ENCODE measurements at regions not wholly inside any gene's neighbourhood (a gene's known extent, or its start where the extent isn't known, plus 50 kb on each side); places are given as distances from the start of the nearest gene placed in this dataset.

- Histone ChIP-seq H3K36me3 (ENCODE audit: control insufficient read depth in 4 of 4, insufficient read depth in 3 of 4, low read depth in 1 of 4, low read length in 3 of 4) (no peaks in the 10 kb centered on the region), H3K4me3 (ENCODE audit: low read depth in 1 of 3, low read length in 3 of 3) (no peak overlapping the region), H3K4me1 (ENCODE audit: control insufficient read depth in 4 of 4, insufficient read depth in 4 of 4, low read length in 3 of 4) (no peaks in the 10 kb centered on the region), H3K27ac (ENCODE audit: low read depth in 1 of 2, low read length in 2 of 2) (no peak overlapping the region), H3K9ac (ENCODE audit: low read depth in 1 of 2, low read length in 2 of 2) (no peak overlapping the region), H3K27me3 (ENCODE audit: control insufficient read depth in 4 of 4, insufficient read depth in 4 of 4, low read length in 3 of 4) (no peaks in the 10 kb centered on the region), H3K9me3 (ENCODE audit: control insufficient read depth in 4 of 4, low read length in 3 of 4) (no peaks in the 10 kb centered on the region)
- TF ChIP-seq EGR1 (IDR thresholded peaks at IDR 0.05; ENCODE audit: low read depth in 2 of 2) (no peak), RXRA (IDR thresholded peaks at IDR 0.05) (no peak), GABPA (IDR thresholded peaks at IDR 0.05 in 1 of 2, conservative IDR thresholded peaks at IDR 0.05 in 1 of 2) (no peak), YY1 (IDR thresholded peaks at IDR 0.05) (no peak), CTCF (IDR thresholded peaks at IDR 0.05; ENCODE audit: low read depth, low read length, missing input control) (no peak), ATF3 (IDR thresholded peaks at IDR 0.05) (no peak), REST (IDR thresholded peaks at IDR 0.05) (no peak), HNF4G (IDR thresholded peaks at IDR 0.05) (no peak), RAD21 (IDR thresholded peaks at IDR 0.05) (no peak)
- 83% methylated on average over 3 of the region's 3 CpGs for WGBS
- DNase-seq (ENCODE audit: low spot score) = no peak
These were observed 1396.1 kb upstream of the MIR17HG start for GRCh38 chr13:89951341-89951740.

GRCh38 chr13:89953581-89953980 lies 1393.9 kb upstream of the MIR17HG start:
- DNase-seq (ENCODE audit: low spot score) = no peak
- Histone ChIP-seq H3K4me3 (ENCODE audit: low read depth in 1 of 3, low read length in 3 of 3) (no peak overlapping the region), H3K36me3 (ENCODE audit: control insufficient read depth in 4 of 4, insufficient read depth in 3 of 4, low read depth in 1 of 4, low read length in 3 of 4) (no peaks in the 10 kb centered on the region), H3K4me1 (ENCODE audit: control insufficient read depth in 4 of 4, insufficient read depth in 4 of 4, low read length in 3 of 4) (no peaks in the 10 kb centered on the region), H3K27me3 (ENCODE audit: control insufficient read depth in 4 of 4, insufficient read depth in 4 of 4, low read length in 3 of 4) (no peaks in the 10 kb centered on the region), H3K9me3 (ENCODE audit: control insufficient read depth in 4 of 4, low read length in 3 of 4) (no peaks in the 10 kb centered on the region), H3K27ac (ENCODE audit: low read depth in 1 of 2, low read length in 2 of 2) (no peak overlapping the region), H3K9ac (ENCODE audit: low read depth in 1 of 2, low read length in 2 of 2) (no peak overlapping the region)
- 82% methylated on average over 3 of the region's 3 CpGs for WGBS
- no peak for TF ChIP-seq NR2F2 (IDR thresholded peaks at IDR 0.05)
- TF ChIP-seq HNF4G (IDR thresholded peaks at IDR 0.05) = no peak
- no peak for TF ChIP-seq GABPA (IDR thresholded peaks at IDR 0.05 in 1 of 2, conservative IDR thresholded peaks at IDR 0.05 in 1 of 2)
- TF ChIP-seq MAX (IDR thresholded peaks at IDR 0.05) = no peak
- TF ChIP-seq ATF3 (IDR thresholded peaks at IDR 0.05) = no peak
- TF ChIP-seq FOXA2 (IDR thresholded peaks at IDR 0.05) = no peak
- TF ChIP-seq ZBTB33 (IDR thresholded peaks at IDR 0.05) = no peak
- no peak for TF ChIP-seq YY1 (IDR thresholded peaks at IDR 0.05)
- TF ChIP-seq FOXA1 (IDR thresholded peaks at IDR 0.05) = no peak
- no peak for TF ChIP-seq RAD21 (IDR thresholded peaks at IDR 0.05)
- no peak for TF ChIP-seq TAF1 (conservative IDR thresholded peaks at IDR 0.05)
- no peak for TF ChIP-seq EGR1 (IDR thresholded peaks at IDR 0.05; ENCODE audit: low read depth in 2 of 2)
- TF ChIP-seq CTCF (IDR thresholded peaks at IDR 0.05; ENCODE audit: low read depth, low read length, missing input control) = no peak
- no peak for TF ChIP-seq REST (IDR thresholded peaks at IDR 0.05)
- no peak for TF ChIP-seq JUND (IDR thresholded peaks at IDR 0.05)
- no peak for TF ChIP-seq SP1 (IDR thresholded peaks at IDR 0.05)
- no peak for TF ChIP-seq HNF4A (conservative IDR thresholded peaks at IDR 0.05)
- TF ChIP-seq RXRA (IDR thresholded peaks at IDR 0.05) = no peak

All from liver (tissue), 8 donors.